Small intestine (tissue), 7 donors: ENCODE measurements at regions not wholly inside any gene's neighbourhood (a gene's known extent, or its start where the extent isn't known, plus 50 kb on each side); places are given as distances from the start of the nearest gene placed in this dataset.

ENCODE experiments used
- DNase-seq, 2 donors: peaks; one replicate each; pipeline versions ENCODE4 v3.0.0 to v3.0.0-alpha.2; 2013
- FAIRE-seq: peaks from 2 replicates; lab custom pipeline; 2012; peaks lifted over from hg19 to GRCh38; lab: Jason Lieb, UNC
- H3K27ac ChIP-seq, 3 donors: one replicate each; pipeline ENCODE4 v1.5.1; 2013; ENCODE audit warnings: low read length in 2 of 3, mild to moderate bottlenecking in 2 of 3, control low read depth in 1 of 3, inconsistent platforms in 1 of 3, low read depth in 1 of 3, moderate library complexity in 1 of 3
- H3K27me3 ChIP-seq, 3 donors: one replicate each; pipeline ENCODE4 v1.6.1; 2013; ENCODE audit warnings: low read length in 3 of 3, inconsistent platforms in 1 of 3; ENCODE audit not compliant: control insufficient read depth in 3 of 3, insufficient read depth in 3 of 3
- H3K36me3 ChIP-seq, 3 donors: one replicate each; pipeline ENCODE4 v1.6.1; 2013; ENCODE audit warnings: low read length in 3 of 3, inconsistent platforms in 1 of 3, low read depth in 1 of 3, mild to moderate bottlenecking in 1 of 3, moderate library complexity in 1 of 3; ENCODE audit not compliant: control insufficient read depth in 3 of 3, insufficient read depth in 2 of 3
- H3K4me1 ChIP-seq, 3 donors: one replicate each; pipeline ENCODE4 v1.6.1; 2013; ENCODE audit warnings: low read length in 2 of 3, inconsistent platforms in 1 of 3, low read depth in 1 of 3, mild to moderate bottlenecking in 1 of 3, moderate library complexity in 1 of 3; ENCODE audit not compliant: control insufficient read depth in 3 of 3, insufficient read depth in 2 of 3
- H3K4me3 ChIP-seq, 3 donors: one replicate each; pipeline ENCODE4 v1.5.1; 2013; ENCODE audit warnings: low read length in 3 of 3, control low read depth in 1 of 3, inconsistent platforms in 1 of 3, low read depth in 1 of 3, mild to moderate bottlenecking in 1 of 3, moderate library complexity in 1 of 3
- H3K9me3 ChIP-seq, 2 donors: one replicate each; pipeline ENCODE4 v1.6.1; 2013; ENCODE audit warnings: low read depth in 1 of 2, low read length in 1 of 2; ENCODE audit not compliant: control insufficient read depth in 2 of 2, insufficient read depth in 1 of 2
- WGBS, 3 donors: extraction: QIAGEN DNeasy Blood & Tissue Kit; methylation state at CpG; one replicate each; pipeline ENCODE4 v1.1.7; 2013; 5-methylcytosine and 5-hydroxymethylcytosine counted together
- donor health status: healthy with polysubstance abuse.
- donor health status: control.
- donor health status: control.
- donor health status: Bipolar disorder and iron deficiency.
- donor health status: healthy.

DNA sequence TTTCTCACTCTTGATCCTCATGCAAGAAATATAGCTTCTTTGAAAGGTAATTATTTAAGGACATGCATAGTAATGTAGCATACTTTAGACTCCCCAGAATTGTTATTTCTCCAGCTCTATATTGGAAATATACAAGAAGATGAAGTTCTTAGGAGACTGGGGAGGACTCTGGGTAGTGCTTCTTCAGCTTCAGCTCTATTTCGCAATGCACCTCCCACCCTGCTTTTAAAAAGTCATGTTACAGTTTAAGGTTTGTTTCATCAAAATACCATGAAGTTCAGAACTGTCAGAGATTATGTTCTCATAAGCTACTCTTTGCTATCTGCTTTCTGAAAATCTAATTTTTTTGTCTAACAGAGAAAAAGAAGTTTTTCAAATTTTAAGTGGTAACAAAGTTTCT lies 586.2 kb upstream of the ADGRL4 start:
- no peak overlapping the region for H3K27ac ChIP-seq
- no peak for FAIRE-seq
- 88 to 94% (median 88%) methylated on average over 1 of the region's 1 CpG for WGBS, 3 donors
- H3K36me3 ChIP-seq, result no peaks in the 10 kb centered on the region
- H3K9me3 ChIP-seq, result no peaks in the 10 kb centered on the region
- H3K27me3 ChIP-seq, result no peaks in the 10 kb centered on the region
- no peak for DNase-seq
- no peaks in the 10 kb centered on the region for H3K4me1 ChIP-seq
- no peak overlapping the region for H3K4me3 ChIP-seq

DNA sequence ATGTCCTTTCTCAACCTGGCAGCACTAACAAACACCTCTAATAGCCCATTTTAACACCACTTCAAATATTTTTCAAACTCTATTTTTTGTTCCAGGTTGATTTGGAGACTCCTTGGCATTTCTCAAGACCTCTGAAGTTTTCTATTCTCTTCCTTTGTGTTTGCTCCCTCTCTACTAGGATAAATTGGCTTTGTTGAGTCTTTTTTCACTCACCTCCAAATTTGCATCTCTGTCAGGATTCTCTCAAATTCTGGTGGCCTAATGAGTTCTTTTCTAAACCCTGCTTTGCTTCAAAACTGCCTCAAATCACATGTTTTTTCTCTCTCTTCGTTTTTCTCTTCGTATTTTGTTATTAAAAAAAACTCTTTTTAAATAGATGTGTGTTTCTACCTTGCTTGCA lies 582.2 kb upstream of the ADGRL4 start:
- Histone ChIP-seq H3K9me3 (no peaks in the 10 kb centered on the region), H3K4me1 (no peaks in the 10 kb centered on the region), H3K36me3 (no peaks in the 10 kb centered on the region), H3K4me3 (no peak overlapping the region), H3K27ac (no peak overlapping the region), H3K27me3 (no peaks in the 10 kb centered on the region)
- DNase-seq (no peak), FAIRE-seq (no peak)
- WGBS, 3 donors, result 45 to 62% (median 56%) methylated on average over 2 of the region's 2 CpGs

DNA sequence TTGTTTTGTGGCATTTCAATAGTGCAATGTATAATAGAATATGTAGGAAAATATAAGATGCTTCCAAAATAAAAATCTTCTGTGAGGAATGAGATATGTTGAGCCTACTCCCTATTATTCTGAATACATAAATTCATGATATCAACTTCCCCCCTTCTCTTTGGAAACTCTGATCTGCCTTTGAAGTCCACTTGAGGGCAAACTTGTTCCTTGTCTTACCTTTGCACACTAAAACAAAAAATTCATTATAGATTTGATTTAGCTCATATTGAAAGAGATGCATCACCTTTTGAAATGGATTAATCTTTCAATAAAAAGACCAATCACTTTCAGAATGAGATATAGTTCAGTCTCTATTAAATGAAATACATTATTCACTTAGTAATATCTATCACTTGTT lies 580.7 kb upstream of the ADGRL4 start:
- no peak for FAIRE-seq
- Histone ChIP-seq H3K27ac (no peak overlapping the region), H3K36me3 (no peaks in the 10 kb centered on the region), H3K4me3 (no peak overlapping the region), H3K9me3 (no peaks in the 10 kb centered on the region), H3K4me1 (no peaks in the 10 kb centered on the region), H3K27me3 (no peaks in the 10 kb centered on the region)
- no peak for DNase-seq

DNA sequence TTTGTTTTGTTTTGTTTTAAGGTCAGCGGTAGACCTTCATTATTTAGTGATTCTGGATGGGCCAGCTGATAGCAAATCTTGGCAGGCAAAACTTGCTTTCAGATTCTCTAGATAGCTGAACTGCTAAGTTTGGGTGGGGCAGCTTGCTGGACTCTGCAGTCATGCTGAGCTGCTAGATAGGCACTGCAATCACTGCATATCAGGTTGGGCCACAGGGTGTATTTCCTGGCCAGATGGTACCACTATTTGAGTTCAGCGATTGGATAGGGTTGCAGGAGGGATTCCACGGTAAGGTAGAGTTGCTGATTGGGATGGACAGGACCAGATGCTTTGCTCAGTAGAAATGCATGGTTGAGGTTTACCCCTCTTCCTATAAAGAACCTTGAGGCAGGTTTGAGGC lies 579.3 kb upstream of the ADGRL4 start:
- no peaks in the 10 kb centered on the region for H3K36me3 ChIP-seq
- no peak for DNase-seq
- 83 to 86% (median 84%) methylated on average over 3 of the region's 3 CpGs for WGBS, 3 donors
- no peak overlapping the region for H3K27ac ChIP-seq
- no peaks in the 10 kb centered on the region for H3K27me3 ChIP-seq
- H3K9me3 ChIP-seq, result no peaks in the 10 kb centered on the region
- FAIRE-seq, result no peak
- H3K4me3 ChIP-seq, result no peak overlapping the region
- no peaks in the 10 kb centered on the region for H3K4me1 ChIP-seq

DNA sequence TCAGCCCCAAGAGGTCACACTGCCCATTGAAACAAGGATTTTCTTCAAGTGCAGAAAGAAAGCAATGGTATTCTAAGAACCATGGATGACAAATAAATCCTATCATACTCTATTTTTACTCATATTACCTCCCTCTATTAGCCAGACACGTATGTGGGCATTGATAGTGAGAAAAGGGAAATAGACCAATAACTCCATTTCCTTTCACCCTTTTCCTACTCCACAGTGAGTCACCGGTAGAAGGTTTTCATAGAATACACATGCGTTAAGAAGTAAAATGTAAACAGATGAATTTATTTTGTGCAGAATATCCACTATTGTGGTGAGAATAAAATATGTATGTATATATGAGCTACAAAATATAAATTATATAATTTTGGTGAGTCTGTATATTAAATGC lies 568.9 kb upstream of the ADGRL4 start:
- no peaks in the 10 kb centered on the region for H3K27me3 ChIP-seq
- FAIRE-seq (no peak), DNase-seq (no peak)
- no peaks in the 10 kb centered on the region for H3K4me1 ChIP-seq
- H3K27ac ChIP-seq, result no peak overlapping the region
- H3K36me3 ChIP-seq, result no peaks in the 10 kb centered on the region
- WGBS, 3 donors, result 53 to 65% (median 55%) methylated on average over 3 of the region's 3 CpGs
- no peak overlapping the region for H3K4me3 ChIP-seq
- H3K9me3 ChIP-seq, result no peaks in the 10 kb centered on the region

DNA sequence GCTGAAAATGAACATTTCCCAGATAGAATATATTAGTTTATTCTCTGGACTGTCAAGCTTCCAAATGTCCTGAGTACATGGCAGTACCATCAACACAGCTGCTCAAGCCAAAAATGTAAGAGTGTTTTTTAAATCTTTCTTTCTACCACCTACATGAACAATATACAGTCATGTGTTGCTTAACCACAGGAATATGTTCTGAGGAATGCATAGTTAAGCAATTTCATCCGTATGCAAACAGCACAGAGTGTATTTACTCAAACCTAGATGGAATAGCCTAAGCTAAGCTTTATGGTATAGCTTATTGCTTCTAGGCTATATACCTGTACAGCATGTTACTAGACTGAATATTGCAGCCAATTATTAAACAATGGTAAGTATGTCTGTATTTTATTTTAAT lies 561.9 kb upstream of the ADGRL4 start:
- Histone ChIP-seq H3K27ac (no peak overlapping the region), H3K36me3 (no peaks in the 10 kb centered on the region), H3K4me3 (no peak overlapping the region), H3K4me1 (no peaks in the 10 kb centered on the region), H3K9me3 (no peaks in the 10 kb centered on the region), H3K27me3 (no peaks in the 10 kb centered on the region)
- WGBS, 3 donors, result 26 to 63% (median 29%) methylated on average over 1 of the region's 1 CpG
- FAIRE-seq (no peak), DNase-seq (no peak)

DNA sequence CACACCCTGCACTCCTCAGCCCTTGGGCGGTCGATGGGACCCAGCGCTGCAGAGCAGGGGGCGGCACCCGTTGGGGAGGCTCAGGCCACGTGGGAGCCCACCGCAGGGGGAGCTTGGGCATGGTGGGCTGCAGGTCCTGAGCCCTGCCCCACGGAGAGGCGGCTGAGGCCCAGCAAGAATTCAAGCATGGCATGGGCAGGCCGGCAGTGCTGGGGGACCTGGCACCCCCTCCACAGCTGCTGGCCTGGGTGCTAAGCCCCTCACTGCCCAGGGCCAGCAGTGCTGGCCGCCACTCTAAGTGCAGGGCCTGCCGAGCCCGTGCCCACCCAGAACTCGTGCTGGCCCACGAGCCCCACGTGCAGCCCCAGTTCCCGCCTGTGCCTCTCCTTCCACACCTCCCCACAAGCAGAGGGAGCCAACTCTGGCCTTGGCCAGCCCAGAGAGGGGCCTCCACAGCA lies 555.0 kb upstream of the ADGRL4 start:
- no peaks in the 10 kb centered on the region for H3K4me1 ChIP-seq
- peaks cover 0 to 5% of the 10 kb centered on the region in 2 donors for H3K9me3 ChIP-seq
- H3K4me3 ChIP-seq, result no peak overlapping the region
- no peak for DNase-seq
- no peak overlapping the region for H3K27ac ChIP-seq
- no peaks in the 10 kb centered on the region for H3K36me3 ChIP-seq
- 88 to 93% (median 89%) methylated on average over 11 to 17 of the region's 17 CpGs for WGBS, 3 donors
- FAIRE-seq, result no peak
- no peaks in the 10 kb centered on the region for H3K27me3 ChIP-seq

DNA sequence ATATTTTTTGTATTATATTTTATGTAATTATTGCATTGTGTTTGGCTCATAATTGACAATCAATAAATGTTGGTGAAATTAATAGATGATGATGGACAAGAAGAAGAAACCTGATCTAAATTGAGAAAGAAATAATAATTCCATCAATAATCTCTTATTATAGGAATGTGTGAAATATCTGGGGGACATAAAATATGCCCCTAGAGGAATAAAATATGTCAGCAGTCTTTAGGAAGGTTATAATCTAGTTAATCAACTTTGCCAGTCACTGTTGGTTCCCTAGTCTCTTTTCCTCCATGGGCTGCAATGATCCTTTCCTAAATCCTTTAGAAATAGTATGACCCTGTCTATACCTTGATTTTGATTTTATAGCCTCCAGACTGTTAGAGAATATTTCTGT lies 549.7 kb upstream of the ADGRL4 start:
- Histone ChIP-seq H3K27me3 (no peaks in the 10 kb centered on the region), H3K27ac (no peak overlapping the region), H3K4me1 (no peaks in the 10 kb centered on the region), H3K4me3 (no peak overlapping the region), H3K36me3 (no peaks in the 10 kb centered on the region), H3K9me3 (no peaks in the 10 kb centered on the region)
- DNase-seq, result no peak
- no peak for FAIRE-seq

DNA sequence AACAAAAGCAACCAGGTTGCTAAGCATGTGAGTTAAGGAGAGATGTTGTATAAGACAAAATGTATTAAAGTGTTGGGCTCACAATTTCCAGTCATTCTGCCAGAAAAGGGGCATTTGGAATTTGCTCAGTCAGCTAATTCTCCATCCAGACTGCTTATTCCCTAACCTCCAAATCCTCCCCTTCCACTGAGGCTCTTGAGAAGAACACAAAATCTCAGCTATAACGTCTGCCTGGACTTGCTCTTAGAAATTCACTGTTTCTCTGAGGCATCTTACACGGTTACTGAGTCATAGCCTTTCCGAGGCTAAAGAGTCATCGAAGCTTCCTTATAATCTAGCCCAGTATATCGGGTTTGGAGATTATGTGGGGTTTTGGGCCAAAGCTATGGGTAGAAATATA lies 548.2 kb upstream of the ADGRL4 start:
- FAIRE-seq, result no peak
- Histone ChIP-seq H3K27ac (no peak overlapping the region), H3K36me3 (no peaks in the 10 kb centered on the region), H3K4me1 (no peaks in the 10 kb centered on the region), H3K27me3 (no peaks in the 10 kb centered on the region), H3K9me3 (no peaks in the 10 kb centered on the region), H3K4me3 (no peak overlapping the region)
- WGBS, 3 donors, result 58 to 65% (median 61%) methylated on average over 5 of the region's 5 CpGs
- no peak for DNase-seq
